Mucosa of rectum (tissue), 2 donors: ENCODE measurements at regions not wholly inside any gene's neighbourhood (a gene's known extent, or its start where the extent isn't known, plus 50 kb on each side); places are given as distances from the start of the nearest gene placed in this dataset.

Experiments
- H3K27ac ChIP-seq, 2 donors: one replicate each; pipeline ENCODE4 v1.7.0; 2013; ENCODE audit warnings: inconsistent platforms in 2 of 2, low read depth in 2 of 2, low read length in 2 of 2
- H3K27me3 ChIP-seq, 2 donors: one replicate each; pipeline ENCODE4 v1.7.0; 2013; ENCODE audit warnings: low read length in 2 of 2; ENCODE audit not compliant: control insufficient read depth in 2 of 2, insufficient read depth in 2 of 2
- H3K36me3 ChIP-seq, 2 donors: one replicate each; pipeline ENCODE4 v1.7.0; 2013; ENCODE audit warnings: low read length in 2 of 2; ENCODE audit not compliant: control insufficient read depth in 2 of 2, insufficient read depth in 2 of 2
- H3K4me1 ChIP-seq, 2 donors: one replicate each; pipeline ENCODE4 v1.7.0; 2013; ENCODE audit warnings: low read length in 2 of 2, mild to moderate bottlenecking in 1 of 2; ENCODE audit not compliant: control insufficient read depth in 2 of 2, insufficient read depth in 2 of 2
- H3K4me3 ChIP-seq, 2 donors: one replicate each; pipeline ENCODE4 v1.7.0; 2013; ENCODE audit warnings: low read length in 2 of 2
- H3K9ac ChIP-seq, 2 donors: one replicate each; pipeline ENCODE4 v1.7.0; 2013; ENCODE audit warnings: low read length in 2 of 2, low read depth in 1 of 2, mild to moderate bottlenecking in 1 of 2
- H3K9me3 ChIP-seq, 2 donors: one replicate each; pipeline ENCODE4 v1.7.0; 2013; ENCODE audit warnings: low read length in 2 of 2; ENCODE audit not compliant: control insufficient read depth in 2 of 2
- donor health status: healthy.
- donor health status: Normal muscosa, but diverticular disease.

GRCh38 chr2:236790963-236791362 is 221.3 kb downstream of the ACKR3 start:
- no peak overlapping the region for H3K4me3 ChIP-seq
- H3K27me3 ChIP-seq: no peaks in the 10 kb centered on the region
- no peak overlapping the region for H3K9ac ChIP-seq
- no peaks in the 10 kb centered on the region for H3K36me3 ChIP-seq
- H3K4me1 ChIP-seq: no peaks in the 10 kb centered on the region
- H3K27ac ChIP-seq: no peak overlapping the region
- no peaks in the 10 kb centered on the region for H3K9me3 ChIP-seq

GRCh38 chr2:236793023-236794011 is 223.7 kb downstream of the ACKR3 start:
- H3K36me3 ChIP-seq: no peaks in the 10 kb centered on the region
- H3K27me3 ChIP-seq: no peaks in the 10 kb centered on the region
- no peaks in the 10 kb centered on the region for H3K4me1 ChIP-seq
- H3K27ac ChIP-seq: no peak overlapping the region
- no peaks in the 10 kb centered on the region for H3K9me3 ChIP-seq
- no peak overlapping the region for H3K4me3 ChIP-seq
- H3K9ac ChIP-seq: no peak overlapping the region

GRCh38 chr2:236794176-236794957 is 224.7 kb downstream of the ACKR3 start:
- Histone ChIP-seq H3K9ac (no peak overlapping the region), H3K9me3 (no peaks in the 10 kb centered on the region), H3K36me3 (no peaks in the 10 kb centered on the region), H3K4me3 (no peak overlapping the region), H3K27me3 (no peaks in the 10 kb centered on the region), H3K27ac (no peak overlapping the region), H3K4me1 (no peaks in the 10 kb centered on the region)

- H3K9ac ChIP-seq: no peak overlapping the region
- no peaks in the 10 kb centered on the region for H3K27me3 ChIP-seq
- H3K9me3 ChIP-seq: no peaks in the 10 kb centered on the region
- H3K4me1 ChIP-seq: no peaks in the 10 kb centered on the region
- H3K27ac ChIP-seq: no peak overlapping the region
- H3K36me3 ChIP-seq: no peaks in the 10 kb centered on the region
- H3K4me3 ChIP-seq: no peak overlapping the region
Observed at GRCh38 chr2:236795169-236795860, 225.7 kb downstream of the ACKR3 start.

GRCh38 chr2:236795861-236796219 is 226.2 kb downstream of the ACKR3 start:
- Histone ChIP-seq H3K4me3 (no peak overlapping the region), H3K4me1 (no peaks in the 10 kb centered on the region), H3K27ac (no peak overlapping the region), H3K27me3 (no peaks in the 10 kb centered on the region), H3K9ac (no peak overlapping the region), H3K9me3 (no peaks in the 10 kb centered on the region), H3K36me3 (no peaks in the 10 kb centered on the region)

- Histone ChIP-seq H3K27me3 (no peaks in the 10 kb centered on the region), H3K9ac (no peak overlapping the region), H3K27ac (no peak overlapping the region), H3K36me3 (no peaks in the 10 kb centered on the region), H3K4me1 (no peaks in the 10 kb centered on the region), H3K4me3 (no peak overlapping the region), H3K9me3 (no peaks in the 10 kb centered on the region)
Observed at GRCh38 chr2:236796236-236796635, 226.6 kb downstream of the ACKR3 start.

- Histone ChIP-seq H3K9me3 (no peaks in the 10 kb centered on the region), H3K9ac (no peak overlapping the region), H3K36me3 (no peaks in the 10 kb centered on the region), H3K27me3 (no peaks in the 10 kb centered on the region), H3K27ac (no peak overlapping the region), H3K4me1 (no peaks in the 10 kb centered on the region), H3K4me3 (no peak overlapping the region)
Observed at GRCh38 chr2:236797411-236797810, 227.8 kb downstream of the ACKR3 start.

- H3K27ac ChIP-seq: no peak overlapping the region
- no peaks in the 10 kb centered on the region for H3K27me3 ChIP-seq
- no peaks in the 10 kb centered on the region for H3K36me3 ChIP-seq
- H3K9me3 ChIP-seq: no peaks in the 10 kb centered on the region
- H3K4me3 ChIP-seq: no peak overlapping the region
- no peak overlapping the region for H3K9ac ChIP-seq
- no peaks in the 10 kb centered on the region for H3K4me1 ChIP-seq
Observed at GRCh38 chr2:236798491-236798890, 228.9 kb downstream of the ACKR3 start.

GRCh38 chr2:236799391-236800026 is 229.9 kb downstream of the ACKR3 start:
- no peak overlapping the region for H3K9ac ChIP-seq
- no peak overlapping the region for H3K4me3 ChIP-seq
- no peaks in the 10 kb centered on the region for H3K36me3 ChIP-seq
- no peaks in the 10 kb centered on the region for H3K9me3 ChIP-seq
- no peak overlapping the region for H3K27ac ChIP-seq
- H3K4me1 ChIP-seq: no peaks in the 10 kb centered on the region
- peaks cover 0 to 3% of the 10 kb centered on the region in 2 donors for H3K27me3 ChIP-seq
